A549 (cell line): ENCODE measurements at regions not wholly inside any gene's neighbourhood (a gene's known extent, or its start where the extent isn't known, plus 50 kb on each side); places are given as distances from the start of the nearest gene placed in this dataset.

ENCODE experiments used
- ATAC-seq, 2 experiments: fragments of 200-7000 bp in 1 of 2; fragments of >200 bp in 1 of 2; cut with Nextera tagmentation in 1 of 2; cut with Tn5 transposase in 1 of 2; 3 replicates each; pipeline versions ENCODE4 v1.8.0 to v1.9.1; 2018 to 2020; ENCODE audit warnings: mild to moderate bottlenecking in 1 of 2, moderate library complexity in 1 of 2
- CTCF ChIA-PET: fragments of 300-600 bp; sonication (Branson Sonifier 250); formaldehyde crosslinking; extraction: SDS; loops from one replicate; lab custom pipeline; 2021; ENCODE audit warnings: antibody characterized with exemption, inconsistent platforms; lab: Yijun Ruan, JAX
- POLR2A ChIA-PET: fragments of 350-600 bp; formaldehyde crosslinking; extraction: SDS; loops from one replicate; lab custom pipeline; 2021; ENCODE audit warnings: antibody characterized with exemption, inconsistent platforms; lab: Yijun Ruan, JAX
- DNase-seq, 2 experiments: peaks; one replicate each; pipeline versions ENCODE4 v3.0.0 to v3.0.0-alpha.2; 2011 to 2016; ENCODE audit warnings: low read depth in 1 of 2, low spot score in 1 of 2
- FAIRE-seq: peaks from 2 replicates; lab custom pipeline; 2011; peaks lifted over from hg19 to GRCh38; lab: Jason Lieb, UNC
- H3K27ac ChIP-seq, 2 experiments: fragments of >200 bp; sonication (Bioruptor Twin); formaldehyde crosslinking; 3 replicates each; pipeline ENCODE4 v1.5.1; 2016 to 2017
- H3K4me1 ChIP-seq: fragments of >200 bp; sonication (Bioruptor Twin); formaldehyde crosslinking; 3 replicates; pipeline ENCODE4 v1.6.1; 2016
- H3K4me2 ChIP-seq: fragments of >200 bp; sonication (Bioruptor Twin); formaldehyde crosslinking; 3 replicates; pipeline ENCODE4 v1.6.1; 2016
- H3K4me3 ChIP-seq: fragments of >200 bp; sonication (Bioruptor Twin); formaldehyde crosslinking; 3 replicates; pipeline ENCODE4 v1.5.1; 2016
- H3K9me3 ChIP-seq: fragments of >200 bp; sonication (Bioruptor Twin); formaldehyde crosslinking; 3 replicates; pipeline ENCODE4 v1.6.1; 2016
- CEBPB ChIP-seq, 2 experiments: fragments of >200 bp in 1 of 2; sonication (Bioruptor Twin) in 1 of 2; formaldehyde crosslinking in 1 of 2; IDR thresholded peaks; 2 replicates each; pipeline ENCODE4 v1.6.1; 2012 to 2016
- CHD2 ChIP-seq: fragments of 150-350 bp; IDR thresholded peaks from 2 replicates; pipeline ENCODE4 v1.6.1; 2014; ENCODE audit warnings: low read length; ENCODE audit not compliant: partially characterized antibody
- CHD4 ChIP-seq: fragments of 200-600 bp; sonication (generic); IDR thresholded peaks from 2 replicates; pipeline ENCODE4 v1.6.1; 2016; ENCODE audit warnings: antibody characterized with exemption, mild to moderate bottlenecking, borderline replicate concordance
- ESRRA ChIP-seq: fragments of 150-350 bp; IDR thresholded peaks from 2 replicates; pipeline ENCODE4 v1.6.1; 2014; ENCODE audit warnings: mild to moderate bottlenecking, low read length, borderline replicate concordance
- HEYL ChIP-seq: fragments of 250-450 bp; sonication (Bioruptor Pico); IDR thresholded peaks from 2 replicates; pipeline ENCODE4 v1.8.0; 2021; ENCODE audit warnings: mild to moderate bottlenecking, moderate library complexity
- HOXA7 ChIP-seq: fragments of 250-450 bp; sonication (Bioruptor Pico); IDR thresholded peaks from 2 replicates; pipeline ENCODE4 v1.5.0; 2020; ENCODE audit warnings: mild to moderate bottlenecking, moderate library complexity
- JUN ChIP-seq, 2 experiments: fragments of >200 bp; sonication (Bioruptor Twin); formaldehyde crosslinking; IDR thresholded peaks; 2 replicates in 1 of 2; 3 replicates in 1 of 2; pipeline ENCODE4 v1.6.1; 2016 to 2017
- JUNB ChIP-seq: fragments of >200 bp; sonication (Bioruptor Twin); formaldehyde crosslinking; IDR thresholded peaks from 2 replicates; pipeline ENCODE4 v1.6.1; 2016
- NFE2L2 ChIP-seq: fragments of 150-350 bp; conservative IDR thresholded peaks from 2 replicates; pipeline ENCODE4 v1.6.1; 2014; ENCODE audit warnings: low read length
- NPAS2 ChIP-seq: fragments of 250-450 bp; sonication (Bioruptor Pico); IDR thresholded peaks from 2 replicates; pipeline ENCODE4 v1.8.0; 2022; ENCODE audit warnings: mild to moderate bottlenecking, moderate library complexity, borderline replicate concordance
- NR3C1 ChIP-seq: fragments of >200 bp; sonication (Bioruptor Twin); formaldehyde crosslinking; IDR thresholded peaks from 3 replicates; pipeline ENCODE4 v1.6.1; 2017
- POLR2A ChIP-seq: IDR thresholded peaks from 2 replicates; pipeline ENCODE4 v1.6.1; 2012; ENCODE audit warnings: mild to moderate bottlenecking, low read length
- POLR2AphosphoS2 ChIP-seq: conservative IDR thresholded peaks from 2 replicates; pipeline ENCODE4 v1.6.1; 2012; ENCODE audit warnings: low read length, improper control_type of control experiment, inconsistent platforms
- RFX5 ChIP-seq: fragments of 450-650 bp; IDR thresholded peaks from 2 replicates; pipeline ENCODE4 v1.7.1; 2014; ENCODE audit warnings: antibody characterized with exemption, mild to moderate bottlenecking, moderate library complexity
- SREBF2 ChIP-seq: fragments of 450-650 bp; IDR thresholded peaks from 2 replicates; pipeline ENCODE4 v1.6.1; 2014; ENCODE audit warnings: mild to moderate bottlenecking, moderate library complexity
- whole genome bisulfite sequencing: methylation state at CpG from one replicate; pipeline ENCODE4 v1.1.6; 2017; ENCODE audit errors: missing lambda C conversion rate; 5-methylcytosine and 5-hydroxymethylcytosine counted together
- TF ChIP-seq, protein P1 (sequence below): fragments of >200 bp; sonication (Bioruptor Twin); formaldehyde crosslinking; IDR thresholded peaks from 3 replicates; pipeline ENCODE4 v1.6.1; 2016
- TF ChIP-seq, protein P2 (sequence below): fragments of 150-350 bp; IDR thresholded peaks from 2 replicates; pipeline ENCODE4 v1.6.1; 2014; ENCODE audit warnings: low read depth, mild to moderate bottlenecking, low read length
- TF ChIP-seq, protein P3 (sequence below): fragments of >200 bp; sonication (Bioruptor Twin); formaldehyde crosslinking; IDR thresholded peaks from 3 replicates; pipeline ENCODE4 v1.5.1; 2016
- TF ChIP-seq, protein P4 (sequence below): IDR thresholded peaks from 2 replicates; pipeline ENCODE4 v1.6.1; 2012; ENCODE audit warnings: low read depth, borderline replicate concordance
- TF ChIP-seq, protein P5 (sequence below): IDR thresholded peaks from 2 replicates; pipeline ENCODE4 v1.6.1; 2012

DNA sequence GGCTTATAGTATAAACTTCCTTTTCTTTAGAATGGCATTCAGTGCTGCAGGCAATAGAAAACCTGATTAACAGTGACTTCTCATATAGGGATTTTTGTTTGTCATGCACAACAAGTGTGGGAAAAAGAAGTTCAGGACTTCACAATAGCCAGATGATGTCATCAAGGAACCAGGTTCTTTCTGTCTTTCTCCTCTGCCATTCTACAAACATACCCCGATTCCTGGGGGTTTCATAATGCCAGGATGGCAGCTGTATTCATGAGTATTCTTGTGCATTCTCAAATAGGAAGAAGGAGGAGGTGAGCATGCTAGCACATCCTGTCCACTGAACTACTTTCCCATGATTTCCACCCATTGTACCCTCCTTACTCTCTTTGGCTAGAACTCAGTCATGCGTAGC is 182.7 kb upstream of the EEA1 start:
- 47% methylated on average over 2 of the region's 2 CpGs for WGBS
- POLR2A ChIA-PET = no interaction called here
- Histone ChIP-seq H3K4me1 (no peaks in the 10 kb centered on the region), H3K9me3 (no peaks in the 10 kb centered on the region), H3K27ac (no peak overlapping the region), H3K4me2 (no peak overlapping the region), H3K4me3 (no peak overlapping the region)
- ATAC-seq = no peak
- no peak for TF ChIP-seq NR3C1
- no peak for TF ChIP-seq HEYL (CRISPR knock-in tag)
- TF ChIP-seq CHD4 = no peak
- no peak for TF ChIP-seq POLR2AphosphoS2
- DNase-seq = no peak
- CTCF ChIA-PET = interaction anchor here (2.0 kb wide), 1 partner anchor 14 kb away, joined by 5 read pairs; no protein-coding TSS in a partner anchor
- FAIRE-seq = no peak

DNA sequence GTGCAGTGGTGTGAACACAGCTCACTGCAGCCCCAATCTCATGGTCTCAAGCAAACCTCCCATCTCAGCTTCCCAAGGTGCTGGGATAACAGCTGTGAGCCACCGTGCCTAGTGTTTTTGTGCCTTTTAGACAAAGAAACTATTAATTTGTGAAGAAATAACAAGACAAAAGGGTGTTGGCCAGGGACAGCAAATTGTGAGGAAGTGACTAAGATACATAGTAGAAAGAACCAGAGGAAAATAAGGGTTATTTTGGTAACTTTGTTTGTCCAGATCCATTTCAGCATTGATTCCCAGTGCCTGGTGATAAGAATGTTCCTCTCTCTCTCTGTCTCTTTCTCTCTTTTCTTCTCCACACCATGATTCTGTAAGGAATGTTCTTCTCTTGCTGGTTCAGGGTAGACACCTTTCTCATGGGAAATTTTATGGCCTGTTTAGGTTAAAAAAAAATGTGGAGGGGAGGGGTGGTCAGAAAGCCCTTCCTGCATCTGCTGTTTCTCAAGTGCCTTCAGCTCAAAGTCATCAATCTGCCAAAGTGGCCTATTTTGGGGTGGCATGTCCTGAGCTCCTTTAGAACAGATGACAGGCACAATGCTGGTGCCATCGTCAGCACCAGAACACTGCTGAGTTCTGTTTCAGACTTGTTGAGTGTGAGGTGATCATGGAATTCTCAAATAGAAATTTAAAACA is 184.4 kb upstream of the EEA1 start:
- 64% methylated on average over 2 of the region's 2 CpGs for WGBS
- ChIA-PET CTCF (interaction anchor here (1.0 to 2.0 kb wide), 2 partner anchors 14 to 15 kb away, joined by 5 to 6 read pairs; no protein-coding TSS in a partner anchor), POLR2A (no interaction called here)
- ATAC-seq (no peak), FAIRE-seq (no peak), DNase-seq (no peak)
- Histone ChIP-seq H3K27ac (no peak overlapping the region), H3K9me3 (no peaks in the 10 kb centered on the region), H3K4me3 (no peak overlapping the region), H3K4me1 (no peaks in the 10 kb centered on the region), H3K4me2 (no peak overlapping the region)
- TF ChIP-seq, protein P1, sequence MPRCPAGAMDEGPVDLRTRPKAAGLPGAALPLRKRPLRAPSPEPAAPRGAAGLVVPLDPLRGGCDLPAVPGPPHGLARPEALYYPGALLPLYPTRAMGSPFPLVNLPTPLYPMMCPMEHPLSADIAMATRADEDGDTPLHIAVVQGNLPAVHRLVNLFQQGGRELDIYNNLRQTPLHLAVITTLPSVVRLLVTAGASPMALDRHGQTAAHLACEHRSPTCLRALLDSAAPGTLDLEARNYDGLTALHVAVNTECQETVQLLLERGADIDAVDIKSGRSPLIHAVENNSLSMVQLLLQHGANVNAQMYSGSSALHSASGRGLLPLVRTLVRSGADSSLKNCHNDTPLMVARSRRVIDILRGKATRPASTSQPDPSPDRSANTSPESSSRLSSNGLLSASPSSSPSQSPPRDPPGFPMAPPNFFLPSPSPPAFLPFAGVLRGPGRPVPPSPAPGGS = no peak

DNA sequence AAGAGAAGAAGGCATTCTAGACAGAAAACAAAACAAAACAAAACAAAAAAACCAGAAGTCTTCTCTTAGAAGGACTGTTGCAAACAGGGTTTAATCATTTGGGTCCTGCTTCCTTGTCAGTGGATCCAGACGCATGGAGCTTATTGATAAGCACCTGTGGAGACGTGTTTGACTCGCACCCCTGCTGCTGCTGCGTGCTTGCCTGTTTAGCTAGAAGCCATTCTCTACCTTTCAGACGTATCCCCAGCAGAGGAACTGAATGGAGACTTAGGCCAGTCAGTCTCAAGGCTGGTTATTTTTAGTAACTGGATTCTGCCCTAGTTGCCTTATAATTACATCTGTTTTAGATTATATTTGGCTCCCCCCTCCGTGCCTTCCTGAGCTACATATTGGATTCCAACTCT is 186.1 kb upstream of the EEA1 start:
- FAIRE-seq (no peak), DNase-seq (no peak), ATAC-seq (no peak)
- WGBS = 57% methylated on average over 6 of the region's 6 CpGs
- no peaks in the 10 kb centered on the region for H3K4me1 ChIP-seq
- CTCF ChIA-PET = interaction anchor here (1.0 kb wide), 1 partner anchor 83 kb away, joined by 3 read pairs; no protein-coding TSS in a partner anchor
- TF ChIP-seq, protein P2, sequence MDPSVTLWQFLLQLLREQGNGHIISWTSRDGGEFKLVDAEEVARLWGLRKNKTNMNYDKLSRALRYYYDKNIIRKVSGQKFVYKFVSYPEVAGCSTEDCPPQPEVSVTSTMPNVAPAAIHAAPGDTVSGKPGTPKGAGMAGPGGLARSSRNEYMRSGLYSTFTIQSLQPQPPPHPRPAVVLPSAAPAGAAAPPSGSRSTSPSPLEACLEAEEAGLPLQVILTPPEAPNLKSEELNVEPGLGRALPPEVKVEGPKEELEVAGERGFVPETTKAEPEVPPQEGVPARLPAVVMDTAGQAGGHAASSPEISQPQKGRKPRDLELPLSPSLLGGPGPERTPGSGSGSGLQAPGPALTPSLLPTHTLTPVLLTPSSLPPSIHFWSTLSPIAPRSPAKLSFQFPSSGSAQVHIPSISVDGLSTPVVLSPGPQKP = no peak
- TF ChIP-seq, protein P3, sequence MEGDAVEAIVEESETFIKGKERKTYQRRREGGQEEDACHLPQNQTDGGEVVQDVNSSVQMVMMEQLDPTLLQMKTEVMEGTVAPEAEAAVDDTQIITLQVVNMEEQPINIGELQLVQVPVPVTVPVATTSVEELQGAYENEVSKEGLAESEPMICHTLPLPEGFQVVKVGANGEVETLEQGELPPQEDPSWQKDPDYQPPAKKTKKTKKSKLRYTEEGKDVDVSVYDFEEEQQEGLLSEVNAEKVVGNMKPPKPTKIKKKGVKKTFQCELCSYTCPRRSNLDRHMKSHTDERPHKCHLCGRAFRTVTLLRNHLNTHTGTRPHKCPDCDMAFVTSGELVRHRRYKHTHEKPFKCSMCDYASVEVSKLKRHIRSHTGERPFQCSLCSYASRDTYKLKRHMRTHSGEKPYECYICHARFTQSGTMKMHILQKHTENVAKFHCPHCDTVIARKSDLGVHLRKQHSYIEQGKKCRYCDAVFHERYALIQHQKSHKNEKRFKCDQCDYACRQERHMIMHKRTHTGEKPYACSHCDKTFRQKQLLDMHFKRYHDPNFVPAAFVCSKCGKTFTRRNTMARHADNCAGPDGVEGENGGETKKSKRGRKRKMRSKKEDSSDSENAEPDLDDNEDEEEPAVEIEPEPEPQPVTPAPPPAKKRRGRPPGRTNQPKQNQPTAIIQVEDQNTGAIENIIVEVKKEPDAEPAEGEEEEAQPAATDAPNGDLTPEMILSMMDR = no peak
- TF ChIP-seq POLR2A (no peak), NFE2L2 (no peak), NPAS2 (CRISPR knock-in tag) (no peak)
- TF ChIP-seq, protein P1 = no peak
- no peak overlapping the region for H3K27ac ChIP-seq
- POLR2A ChIA-PET = no interaction called here
- no peaks in the 10 kb centered on the region for H3K9me3 ChIP-seq
- no peak overlapping the region for H3K4me2 ChIP-seq
- no peak overlapping the region for H3K4me3 ChIP-seq

DNA sequence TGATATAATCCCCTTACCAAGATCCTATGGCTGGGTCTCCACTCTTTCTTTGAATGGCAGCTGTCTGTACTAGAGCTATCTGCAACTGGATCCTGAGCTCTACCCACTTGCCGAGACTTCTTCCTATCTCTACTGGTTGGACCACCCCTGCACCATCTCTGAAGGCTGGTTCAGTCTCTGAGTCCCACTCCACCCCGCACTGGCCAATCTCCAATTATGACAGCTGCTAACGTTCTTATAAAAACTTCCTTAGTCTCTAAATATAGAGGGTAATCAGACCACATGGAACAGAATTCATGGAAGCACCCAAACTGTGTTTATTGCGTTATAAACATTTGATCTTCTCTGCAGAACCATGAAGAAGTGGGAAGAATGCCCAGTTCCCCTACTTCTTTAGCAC is 186.6 kb upstream of the EEA1 start:
- DNase-seq (no peak), ATAC-seq (no peak), FAIRE-seq (no peak)
- WGBS = 49% methylated on average over 4 of the region's 4 CpGs
- H3K4me3 ChIP-seq = no peak overlapping the region
- no peak overlapping the region for H3K4me2 ChIP-seq
- H3K4me1 ChIP-seq = no peaks in the 10 kb centered on the region
- H3K27ac ChIP-seq = no peak overlapping the region
- ChIA-PET CTCF (interaction anchor here (1.0 to 1.4 kb wide), 3 partner anchors 10 to 83 kb away, joined by 3 to 4 read pairs (median 3); no protein-coding TSS in a partner anchor), POLR2A (no interaction called here)
- no peaks in the 10 kb centered on the region for H3K9me3 ChIP-seq
- TF ChIP-seq CEBPB (IDR thresholded peaks at IDR 0.05) = no peak
- no peak for TF ChIP-seq CHD2
- TF ChIP-seq RFX5 = no peak
- no peak for TF ChIP-seq SREBF2
- TF ChIP-seq, protein P4, sequence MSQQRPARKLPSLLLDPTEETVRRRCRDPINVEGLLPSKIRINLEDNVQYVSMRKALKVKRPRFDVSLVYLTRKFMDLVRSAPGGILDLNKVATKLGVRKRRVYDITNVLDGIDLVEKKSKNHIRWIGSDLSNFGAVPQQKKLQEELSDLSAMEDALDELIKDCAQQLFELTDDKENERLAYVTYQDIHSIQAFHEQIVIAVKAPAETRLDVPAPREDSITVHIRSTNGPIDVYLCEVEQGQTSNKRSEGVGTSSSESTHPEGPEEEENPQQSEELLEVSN = no peak
- no peak for TF ChIP-seq HOXA7 (CRISPR knock-in tag)
- TF ChIP-seq, protein P5, sequence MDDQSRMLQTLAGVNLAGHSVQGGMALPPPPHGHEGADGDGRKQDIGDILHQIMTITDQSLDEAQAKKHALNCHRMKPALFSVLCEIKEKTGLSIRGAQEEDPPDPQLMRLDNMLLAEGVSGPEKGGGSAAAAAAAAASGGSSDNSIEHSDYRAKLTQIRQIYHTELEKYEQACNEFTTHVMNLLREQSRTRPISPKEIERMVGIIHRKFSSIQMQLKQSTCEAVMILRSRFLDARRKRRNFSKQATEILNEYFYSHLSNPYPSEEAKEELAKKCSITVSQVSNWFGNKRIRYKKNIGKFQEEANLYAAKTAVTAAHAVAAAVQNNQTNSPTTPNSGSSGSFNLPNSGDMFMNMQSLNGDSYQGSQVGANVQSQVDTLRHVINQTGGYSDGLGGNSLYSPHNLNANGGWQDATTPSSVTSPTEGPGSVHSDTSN = no peak
- no peak for TF ChIP-seq JUN (IDR thresholded peaks at IDR 0.05)
- TF ChIP-seq JUNB = no peak
- TF ChIP-seq ESRRA = no peak
- no peak for TF ChIP-seq NFE2L2
